ENCODE measurements at regions not wholly inside any gene's neighbourhood (a gene's known extent, or its start where the extent isn't known, plus 50 kb on each side); places are given as distances from the start of the nearest gene placed in this dataset.

- no peak for TF ChIP-seq CTCF (IDR thresholded peaks at IDR 0.05; ENCODE audit: insufficient read depth, low read length, poor library complexity, severe bottlenecking)
- H3K4me3 ChIP-seq (ENCODE audit: low read depth, low read length), result no peak overlapping the region
Measured at GRCh38 chr14:26252176-26252575, 345.7 kb downstream of the NOVA1 start.

GRCh38 chr14:26233118-26233517 lies 364.7 kb downstream of the NOVA1 start:
- Histone ChIP-seq H3K4me3 (ENCODE audit: low read depth, low read length) (no peak overlapping the region), H3K27me3 (ENCODE audit: control insufficient read depth, insufficient read depth, low read length) (no peaks in the 10 kb centered on the region), H3K36me3 (ENCODE audit: control insufficient read depth, insufficient read depth, low read length) (no peaks in the 10 kb centered on the region)
- DNase-seq (ENCODE audit: low read depth), result no peak
- no peak for TF ChIP-seq CTCF (IDR thresholded peaks at IDR 0.05; ENCODE audit: insufficient read depth, low read length, poor library complexity, severe bottlenecking)

More at GRCh38 chr14:26252176-26252575, 345.7 kb downstream of the NOVA1 start:
- H3K36me3 ChIP-seq (ENCODE audit: control insufficient read depth, insufficient read depth, low read length), result no peaks in the 10 kb centered on the region
- no peaks in the 10 kb centered on the region for H3K27me3 ChIP-seq (ENCODE audit: control insufficient read depth, insufficient read depth, low read length)
- no peak for DNase-seq (ENCODE audit: low read depth)

GRCh38 chr14:26218861-26219260 lies 379.0 kb downstream of the NOVA1 start:
- no peak for DNase-seq (ENCODE audit: low read depth)
- H3K4me3 ChIP-seq (ENCODE audit: low read depth, low read length), result no peak overlapping the region
- no peak for TF ChIP-seq CTCF (IDR thresholded peaks at IDR 0.05; ENCODE audit: insufficient read depth, low read length, poor library complexity, severe bottlenecking)
- H3K36me3 ChIP-seq (ENCODE audit: control insufficient read depth, insufficient read depth, low read length), result no peaks in the 10 kb centered on the region
- H3K27me3 ChIP-seq (ENCODE audit: control insufficient read depth, insufficient read depth, low read length), result peaks cover 2% of the 10 kb centered on the region

- peaks cover 2% of the 10 kb centered on the region for H3K27me3 ChIP-seq (ENCODE audit: control insufficient read depth, insufficient read depth, low read length)
- H3K36me3 ChIP-seq (ENCODE audit: control insufficient read depth, insufficient read depth, low read length), result no peaks in the 10 kb centered on the region
- no peak for TF ChIP-seq CTCF (IDR thresholded peaks at IDR 0.05; ENCODE audit: insufficient read depth, low read length, poor library complexity, severe bottlenecking)
- H3K4me3 ChIP-seq (ENCODE audit: low read depth, low read length), result no peak overlapping the region
- no peak for DNase-seq (ENCODE audit: low read depth)
Measured at GRCh38 chr14:26217778-26218177, 380.1 kb downstream of the NOVA1 start.

GRCh38 chr14:26216786-26217185 lies 381.0 kb downstream of the NOVA1 start:
- Histone ChIP-seq H3K27me3 (ENCODE audit: control insufficient read depth, insufficient read depth, low read length) (peaks cover 2% of the 10 kb centered on the region), H3K36me3 (ENCODE audit: control insufficient read depth, insufficient read depth, low read length) (no peaks in the 10 kb centered on the region)
- TF ChIP-seq CTCF (IDR thresholded peaks at IDR 0.05; ENCODE audit: insufficient read depth, low read length, poor library complexity, severe bottlenecking), result no peak

GRCh38 chr14:26213846-26214575 lies 383.8 kb downstream of the NOVA1 start:
- peaks cover 4% of the 10 kb centered on the region for H3K27me3 ChIP-seq (ENCODE audit: control insufficient read depth, insufficient read depth, low read length)
- DNase-seq (ENCODE audit: low read depth), result no peak
- no peak overlapping the region for H3K4me3 ChIP-seq (ENCODE audit: low read depth, low read length)
- TF ChIP-seq CTCF (IDR thresholded peaks at IDR 0.05; ENCODE audit: insufficient read depth, low read length, poor library complexity, severe bottlenecking), result no peak
- no peaks in the 10 kb centered on the region for H3K36me3 ChIP-seq (ENCODE audit: control insufficient read depth, insufficient read depth, low read length)

More at GRCh38 chr14:26216786-26217185, 381.0 kb downstream of the NOVA1 start:
- no peak for DNase-seq (ENCODE audit: low read depth)
- no peak overlapping the region for H3K4me3 ChIP-seq (ENCODE audit: low read depth, low read length)

Data from kidney epithelial cell (primary cell).